ENCODE measurements at regions not wholly inside any gene's neighbourhood (a gene's known extent, or its start where the extent isn't known, plus 50 kb on each side); places are given as distances from the start of the nearest gene placed in this dataset.

- TF ChIP-seq, protein P1, sequence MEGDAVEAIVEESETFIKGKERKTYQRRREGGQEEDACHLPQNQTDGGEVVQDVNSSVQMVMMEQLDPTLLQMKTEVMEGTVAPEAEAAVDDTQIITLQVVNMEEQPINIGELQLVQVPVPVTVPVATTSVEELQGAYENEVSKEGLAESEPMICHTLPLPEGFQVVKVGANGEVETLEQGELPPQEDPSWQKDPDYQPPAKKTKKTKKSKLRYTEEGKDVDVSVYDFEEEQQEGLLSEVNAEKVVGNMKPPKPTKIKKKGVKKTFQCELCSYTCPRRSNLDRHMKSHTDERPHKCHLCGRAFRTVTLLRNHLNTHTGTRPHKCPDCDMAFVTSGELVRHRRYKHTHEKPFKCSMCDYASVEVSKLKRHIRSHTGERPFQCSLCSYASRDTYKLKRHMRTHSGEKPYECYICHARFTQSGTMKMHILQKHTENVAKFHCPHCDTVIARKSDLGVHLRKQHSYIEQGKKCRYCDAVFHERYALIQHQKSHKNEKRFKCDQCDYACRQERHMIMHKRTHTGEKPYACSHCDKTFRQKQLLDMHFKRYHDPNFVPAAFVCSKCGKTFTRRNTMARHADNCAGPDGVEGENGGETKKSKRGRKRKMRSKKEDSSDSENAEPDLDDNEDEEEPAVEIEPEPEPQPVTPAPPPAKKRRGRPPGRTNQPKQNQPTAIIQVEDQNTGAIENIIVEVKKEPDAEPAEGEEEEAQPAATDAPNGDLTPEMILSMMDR (conservative IDR thresholded peaks at IDR 0.05; ENCODE audit: low read length) = no peak
- no peak for TF ChIP-seq EZH2phosphoT487 (IDR thresholded peaks at IDR 0.05; ENCODE audit: borderline replicate concordance, low read depth, low read length)
These were observed 622.1 kb downstream of the PLPP3 start for GRCh38 chr1:55957276-55957675.
